ENCODE measurements at regions not wholly inside any gene's neighbourhood (a gene's known extent, or its start where the extent isn't known, plus 50 kb on each side); places are given as distances from the start of the nearest gene placed in this dataset.

DNA sequence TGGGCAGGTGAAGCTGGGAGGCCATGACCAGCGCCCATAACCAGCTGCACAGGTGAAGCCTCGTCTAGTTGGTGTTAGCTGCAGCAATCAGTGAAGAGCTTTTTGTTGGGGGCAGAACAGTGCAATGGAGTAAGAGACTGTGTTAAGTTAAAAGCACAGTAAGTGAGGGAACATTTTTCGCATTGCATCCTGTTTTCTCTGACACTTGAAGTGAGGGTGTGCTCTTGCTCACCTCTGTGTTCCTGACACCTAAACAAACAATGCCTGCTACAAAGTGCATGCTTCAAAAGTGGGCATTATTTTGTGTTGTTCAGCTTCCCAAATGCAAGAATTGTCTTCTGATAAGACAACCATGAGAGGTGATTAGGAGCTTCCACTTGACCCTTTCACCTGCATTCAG, 324.0 kb upstream of the ACVR2A start:
- no peak for TF ChIP-seq POLR2A (IDR thresholded peaks at IDR 0.05)
- TF ChIP-seq, protein P1, sequence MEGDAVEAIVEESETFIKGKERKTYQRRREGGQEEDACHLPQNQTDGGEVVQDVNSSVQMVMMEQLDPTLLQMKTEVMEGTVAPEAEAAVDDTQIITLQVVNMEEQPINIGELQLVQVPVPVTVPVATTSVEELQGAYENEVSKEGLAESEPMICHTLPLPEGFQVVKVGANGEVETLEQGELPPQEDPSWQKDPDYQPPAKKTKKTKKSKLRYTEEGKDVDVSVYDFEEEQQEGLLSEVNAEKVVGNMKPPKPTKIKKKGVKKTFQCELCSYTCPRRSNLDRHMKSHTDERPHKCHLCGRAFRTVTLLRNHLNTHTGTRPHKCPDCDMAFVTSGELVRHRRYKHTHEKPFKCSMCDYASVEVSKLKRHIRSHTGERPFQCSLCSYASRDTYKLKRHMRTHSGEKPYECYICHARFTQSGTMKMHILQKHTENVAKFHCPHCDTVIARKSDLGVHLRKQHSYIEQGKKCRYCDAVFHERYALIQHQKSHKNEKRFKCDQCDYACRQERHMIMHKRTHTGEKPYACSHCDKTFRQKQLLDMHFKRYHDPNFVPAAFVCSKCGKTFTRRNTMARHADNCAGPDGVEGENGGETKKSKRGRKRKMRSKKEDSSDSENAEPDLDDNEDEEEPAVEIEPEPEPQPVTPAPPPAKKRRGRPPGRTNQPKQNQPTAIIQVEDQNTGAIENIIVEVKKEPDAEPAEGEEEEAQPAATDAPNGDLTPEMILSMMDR (IDR thresholded peaks at IDR 0.05): no peak
- WGBS, 2 donors: 53 to 55% methylated on average over 3 of the region's 3 CpGs

DNA sequence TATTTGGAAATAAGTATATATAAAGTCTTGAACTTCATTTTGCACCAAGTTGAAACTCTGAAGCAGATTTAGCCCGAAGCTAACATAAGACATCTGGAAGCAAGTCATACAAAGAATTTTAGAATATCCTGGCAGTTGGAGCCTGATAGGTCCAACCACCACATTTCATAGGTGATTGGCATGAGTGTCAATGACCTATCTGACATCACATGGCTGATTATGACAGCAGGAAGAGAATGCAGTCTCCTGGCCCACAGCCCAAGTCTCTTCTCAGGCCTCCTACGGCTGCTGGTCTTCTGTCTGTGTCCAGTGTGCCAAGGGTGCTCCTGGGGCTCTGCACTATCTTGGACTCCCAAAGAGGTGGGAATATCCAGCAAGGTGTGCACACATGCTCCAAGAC, 325.7 kb upstream of the ACVR2A start:
- H3K27ac ChIP-seq: no peak overlapping the region
- 86 to 92% methylated on average over 1 to 2 of the region's 2 CpGs for WGBS, 2 donors
- no peaks in the 10 kb centered on the region for H3K27me3 ChIP-seq
- H3K4me1 ChIP-seq: no peaks in the 10 kb centered on the region
- TF ChIP-seq, protein P1 (IDR thresholded peaks at IDR 0.05): no peak
- TF ChIP-seq POLR2A (IDR thresholded peaks at IDR 0.05): no peak
- H3K9me3 ChIP-seq: no peaks in the 10 kb centered on the region
- no peaks in the 10 kb centered on the region for H3K36me3 ChIP-seq
- DNase-seq: no peak
- intact Hi-C loops (cut with DNase I): no loop called here
- H3K4me3 ChIP-seq (replicated peaks in 1 of 3): no peak overlapping the region

More for the DNA sequence above, 324.0 kb upstream of the ACVR2A start:
- Histone ChIP-seq H3K9me3 (no peaks in the 10 kb centered on the region), H3K27ac (no peak overlapping the region), H3K27me3 (no peaks in the 10 kb centered on the region), H3K4me1 (peaks cover 1 to 5% of the 10 kb centered on the region in 2 donors), H3K4me3 (replicated peaks in 1 of 3) (no peak overlapping the region), H3K36me3 (no peaks in the 10 kb centered on the region)
- intact Hi-C loops (cut with DNase I): no loop called here
- no peak for DNase-seq

DNA sequence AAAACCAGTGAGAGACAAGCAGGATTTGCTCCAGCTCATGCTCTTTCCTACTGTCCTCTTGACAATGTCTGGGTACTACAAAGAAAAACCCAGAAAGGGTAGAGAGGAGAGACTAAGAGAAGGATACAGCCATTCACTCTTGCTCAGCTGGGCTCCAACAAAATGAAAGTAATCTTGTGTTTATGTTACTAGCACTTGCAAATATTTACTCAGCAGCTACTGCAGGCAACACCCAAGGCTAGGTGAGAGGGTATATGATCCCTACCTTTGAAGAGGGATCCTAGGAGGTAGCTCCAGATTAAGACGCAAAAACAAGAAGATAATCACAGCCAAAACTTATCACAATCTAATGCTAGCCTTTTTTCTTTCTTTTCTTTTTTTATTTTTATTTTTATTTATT, 329.6 kb upstream of the ACVR2A start:
- no peaks in the 10 kb centered on the region for H3K36me3 ChIP-seq
- H3K4me3 ChIP-seq (replicated peaks in 1 of 3): no peak overlapping the region
- DNase-seq: no peak
- H3K27ac ChIP-seq: no peak overlapping the region
- 57 to 83% methylated on average over 1 of the region's 1 CpG for WGBS, 2 donors
- intact Hi-C loops (cut with DNase I): no loop called here
- no peaks in the 10 kb centered on the region for H3K4me1 ChIP-seq
- no peaks in the 10 kb centered on the region for H3K9me3 ChIP-seq
- TF ChIP-seq, protein P1 (IDR thresholded peaks at IDR 0.05): no peak
- TF ChIP-seq POLR2A (IDR thresholded peaks at IDR 0.05): no peak
- H3K27me3 ChIP-seq: no peaks in the 10 kb centered on the region

DNA sequence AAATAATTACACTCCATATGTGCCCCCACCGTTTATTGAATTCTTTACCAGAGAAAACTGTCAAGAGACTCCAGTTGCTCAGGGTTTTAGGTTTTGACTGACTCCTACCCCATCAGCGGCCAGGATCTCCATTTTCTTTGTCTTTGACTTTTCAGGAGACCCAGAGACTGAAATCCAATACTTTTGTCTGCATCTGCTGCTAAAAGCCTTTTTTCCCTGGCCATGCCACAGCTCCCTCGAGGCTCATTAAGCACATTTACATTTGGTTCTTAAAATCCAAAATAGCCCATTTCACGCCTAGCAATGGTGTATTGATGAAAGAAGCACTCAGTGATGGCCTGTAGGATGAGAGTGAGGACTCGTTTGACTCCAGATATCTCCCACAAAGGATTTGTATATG, 332.6 kb upstream of the ACVR2A start:
- TF ChIP-seq, protein P1 (IDR thresholded peaks at IDR 0.05): no peak
- TF ChIP-seq POLR2A (IDR thresholded peaks at IDR 0.05): no peak
- no peaks in the 10 kb centered on the region for H3K9me3 ChIP-seq
- H3K36me3 ChIP-seq: no peaks in the 10 kb centered on the region
- no peaks in the 10 kb centered on the region for H3K4me1 ChIP-seq
- no peak overlapping the region for H3K27ac ChIP-seq
- WGBS, 2 donors: 62 to 64% methylated on average over 5 of the region's 5 CpGs
- intact Hi-C loops (cut with DNase I): no loop called here
- H3K27me3 ChIP-seq: no peaks in the 10 kb centered on the region
- no peak overlapping the region for H3K4me3 ChIP-seq (replicated peaks in 1 of 3)
- DNase-seq: no peak

DNA sequence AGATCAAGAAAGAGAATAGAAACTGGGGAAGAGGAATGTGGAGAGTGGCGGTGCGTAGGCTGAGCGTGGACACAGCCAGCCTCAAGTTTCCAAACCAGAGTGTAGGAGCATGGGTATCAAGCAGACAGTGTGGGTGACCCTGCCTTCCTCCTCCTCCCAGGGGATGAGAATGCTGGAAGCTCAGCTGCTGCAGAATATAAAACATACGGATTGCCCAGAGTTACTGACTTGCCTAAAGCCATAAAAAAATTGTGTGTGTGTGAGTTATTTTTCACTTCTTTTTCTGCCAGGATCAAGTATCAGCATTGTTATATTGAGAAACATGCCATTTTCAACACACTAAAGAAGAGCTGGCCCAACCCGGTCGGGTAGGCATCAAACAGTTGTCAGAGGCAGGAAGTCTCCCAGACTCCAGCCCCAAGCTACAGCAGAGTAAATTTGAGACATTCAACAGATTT, 333.3 kb upstream of the ACVR2A start:
- WGBS, 2 donors: 44 to 59% methylated on average over 6 of the region's 6 CpGs
- intact Hi-C loops (cut with DNase I): no loop called here
- H3K36me3 ChIP-seq: no peaks in the 10 kb centered on the region
- no peaks in the 10 kb centered on the region for H3K4me1 ChIP-seq
- DNase-seq: no peak
- no peaks in the 10 kb centered on the region for H3K27me3 ChIP-seq
- no peaks in the 10 kb centered on the region for H3K9me3 ChIP-seq
- TF ChIP-seq POLR2A (IDR thresholded peaks at IDR 0.05): no peak
- TF ChIP-seq, protein P1 (IDR thresholded peaks at IDR 0.05): no peak
- no peak overlapping the region for H3K4me3 ChIP-seq (replicated peaks in 1 of 3)
- no peak overlapping the region for H3K27ac ChIP-seq
